GM12892 (cell line): ENCODE measurements at regions not wholly inside any gene's neighbourhood (a gene's known extent, or its start where the extent isn't known, plus 50 kb on each side); places are given as distances from the start of the nearest gene placed in this dataset.
"Not testable (repeated sequence)": the region's sequence is repeated elsewhere in the genome, so short reads cannot be mapped to it uniquely, and the experiment has no call there.

Experiments
- POLR2A ChIP-seq: IDR thresholded peaks from 2 replicates; pipeline ENCODE4 v1.6.1; 2011; ENCODE audit warnings: low read depth, low read length, control low read depth
- POLR2AphosphoS5 ChIP-seq: IDR thresholded peaks from 2 replicates; pipeline ENCODE4 v1.6.1; 2011; ENCODE audit warnings: low read depth, low read length, control low read depth
- TAF1 ChIP-seq: IDR thresholded peaks from 2 replicates; pipeline ENCODE4 v1.6.1; 2011; ENCODE audit warnings: low read depth, mild to moderate bottlenecking, control low read depth, low read length, borderline replicate concordance

DNA sequence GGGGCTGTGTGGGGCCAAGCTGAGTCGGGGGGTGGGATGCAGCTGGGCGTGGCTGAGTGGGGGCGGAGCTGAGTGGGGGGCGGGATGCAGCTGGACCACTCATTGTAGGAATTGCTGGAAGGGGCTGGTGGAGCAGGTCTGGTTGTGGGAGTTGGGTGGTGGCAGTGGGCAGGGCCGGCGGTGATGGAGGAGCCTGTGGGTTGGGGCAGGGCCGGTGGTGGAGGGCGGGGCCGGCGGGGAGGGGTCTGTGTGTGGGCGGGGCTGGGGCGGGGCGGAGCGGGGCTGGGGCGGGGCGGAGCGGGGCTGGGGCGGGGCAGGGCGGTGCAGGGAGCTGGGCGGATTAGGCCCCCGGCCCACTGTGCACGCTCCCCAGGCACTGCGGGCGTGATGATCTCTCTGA is 442.4 kb upstream of the ZNF722 start:
- not testable (repeated sequence) for TF ChIP-seq POLR2A, TAF1, POLR2AphosphoS5
